ENCODE measurements at regions not wholly inside any gene's neighbourhood (a gene's known extent, or its start where the extent isn't known, plus 50 kb on each side); places are given as distances from the start of the nearest gene placed in this dataset.

DNA sequence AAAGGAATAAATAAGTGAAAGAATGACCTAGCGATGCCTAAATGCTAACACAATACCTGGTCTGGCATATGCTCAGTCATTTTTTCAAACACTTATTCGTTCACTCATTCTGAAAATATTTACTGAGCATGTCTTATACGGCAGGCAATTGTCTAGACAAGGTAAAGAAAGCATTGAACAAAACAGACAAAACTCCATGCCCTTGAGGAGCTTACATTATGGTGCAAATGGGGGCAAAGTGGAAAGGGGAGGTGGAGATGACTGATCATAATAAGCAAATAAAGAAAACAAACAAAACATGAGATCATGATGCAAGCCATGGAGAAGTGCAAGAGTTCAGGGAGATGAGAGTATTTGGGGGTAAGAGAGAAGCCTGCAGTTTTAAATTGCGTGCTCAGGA is 334.6 kb upstream of the PPARGC1A start:
- DNase-seq (ENCODE audit: low spot score in 2 of 2), result no peak
- Histone ChIP-seq H3K27ac (no peak overlapping the region), H3K4me1 (no peaks in the 10 kb centered on the region), H3K9me3 (no peaks in the 10 kb centered on the region), H3K36me3 (no peaks in the 10 kb centered on the region), H3K4me3 (no peak overlapping the region), H3K27me3 (no peaks in the 10 kb centered on the region)
- TF ChIP-seq POLR2A (IDR thresholded peaks at IDR 0.05), result no peak
- intact Hi-C loops (cut with DNase I; ENCODE audit: low total_unique reads), result loop anchor here (1.0 kb wide), 1 partner anchor 19 kb away; no protein-coding TSS in a partner anchor

DNA sequence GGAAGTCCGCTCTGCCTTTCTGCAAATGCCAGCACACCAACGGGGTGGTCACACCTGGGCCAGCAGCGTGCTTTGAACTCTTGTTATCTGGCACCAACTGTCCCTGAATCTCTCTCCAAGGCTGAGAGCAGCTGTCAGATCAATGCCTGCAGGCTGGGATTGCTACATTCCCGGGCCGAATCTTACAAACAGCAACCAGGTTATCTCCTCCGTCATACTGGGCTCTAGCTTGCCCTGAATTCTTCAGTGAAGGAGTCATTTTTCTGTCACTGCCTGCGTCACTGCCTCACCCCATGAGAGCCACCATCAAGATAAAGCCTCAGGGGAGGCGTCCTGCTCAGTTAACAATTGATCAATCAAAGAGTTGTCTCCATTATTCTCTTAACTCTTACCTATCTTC is 329.4 kb upstream of the PPARGC1A start:
- Histone ChIP-seq H3K4me1 (no peaks in the 10 kb centered on the region), H3K36me3 (no peaks in the 10 kb centered on the region), H3K4me3 (no peak overlapping the region), H3K9me3 (no peaks in the 10 kb centered on the region), H3K27ac (no peak overlapping the region), H3K27me3 (no peaks in the 10 kb centered on the region)
- intact Hi-C loops (cut with DNase I; ENCODE audit: low total_unique reads), result no loop called here
- TF ChIP-seq POLR2AphosphoS5 (IDR thresholded peaks at IDR 0.05), result no peak
- TF ChIP-seq POLR2A (IDR thresholded peaks at IDR 0.05), result no peak
- no peak for TF ChIP-seq CTCF (IDR thresholded peaks at IDR 0.05)
- DNase-seq (ENCODE audit: low spot score in 2 of 2), result no peak

DNA sequence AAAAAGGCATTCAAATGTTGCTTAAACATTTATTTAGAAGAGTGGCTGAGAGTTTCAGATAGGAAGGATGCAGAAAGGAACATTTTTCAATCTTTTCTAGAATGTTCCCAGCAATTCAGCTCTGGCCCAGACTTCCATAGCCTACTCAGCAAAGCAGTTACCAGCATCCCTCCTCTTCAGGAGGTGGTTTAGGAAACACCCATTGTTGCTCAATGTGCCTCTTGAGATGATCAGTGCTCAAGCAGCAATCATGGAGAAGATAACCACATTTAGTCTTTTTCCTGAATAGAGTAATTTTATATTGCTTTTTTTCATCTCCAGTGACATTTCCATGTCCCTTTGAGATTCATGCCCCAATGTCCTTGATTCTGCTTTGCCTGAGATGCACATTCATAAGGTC is 328.7 kb upstream of the PPARGC1A start:
- intact Hi-C loops (cut with DNase I; ENCODE audit: low total_unique reads), result no loop called here
- Histone ChIP-seq H3K36me3 (no peaks in the 10 kb centered on the region), H3K4me1 (no peaks in the 10 kb centered on the region), H3K27me3 (no peaks in the 10 kb centered on the region), H3K9me3 (no peaks in the 10 kb centered on the region), H3K4me3 (no peak overlapping the region), H3K27ac (no peak overlapping the region)
- no peak for DNase-seq (ENCODE audit: low spot score in 2 of 2)
- TF ChIP-seq POLR2AphosphoS5 (IDR thresholded peaks at IDR 0.05) (no peak), CTCF (IDR thresholded peaks at IDR 0.05) (no peak), POLR2A (IDR thresholded peaks at IDR 0.05) (no peak)

GRCh38 chr4:24214796-24215195 is 324.9 kb upstream of the PPARGC1A start:
- no peaks in the 10 kb centered on the region for H3K36me3 ChIP-seq
- DNase-seq (ENCODE audit: low spot score in 2 of 2), result no peak
- H3K4me3 ChIP-seq, result no peak overlapping the region
- no peaks in the 10 kb centered on the region for H3K27me3 ChIP-seq
- H3K4me1 ChIP-seq, result no peaks in the 10 kb centered on the region
- no peak for TF ChIP-seq POLR2AphosphoS5 (IDR thresholded peaks at IDR 0.05)
- TF ChIP-seq CTCF (IDR thresholded peaks at IDR 0.05), result no peak
- TF ChIP-seq POLR2A (IDR thresholded peaks at IDR 0.05), result no peak
- H3K9me3 ChIP-seq, result no peaks in the 10 kb centered on the region
- H3K27ac ChIP-seq, result no peak overlapping the region
- intact Hi-C loops (cut with DNase I; ENCODE audit: low total_unique reads), result loop anchor here (2.0 kb wide), 1 partner anchor 68 kb away; no protein-coding TSS in a partner anchor

DNA sequence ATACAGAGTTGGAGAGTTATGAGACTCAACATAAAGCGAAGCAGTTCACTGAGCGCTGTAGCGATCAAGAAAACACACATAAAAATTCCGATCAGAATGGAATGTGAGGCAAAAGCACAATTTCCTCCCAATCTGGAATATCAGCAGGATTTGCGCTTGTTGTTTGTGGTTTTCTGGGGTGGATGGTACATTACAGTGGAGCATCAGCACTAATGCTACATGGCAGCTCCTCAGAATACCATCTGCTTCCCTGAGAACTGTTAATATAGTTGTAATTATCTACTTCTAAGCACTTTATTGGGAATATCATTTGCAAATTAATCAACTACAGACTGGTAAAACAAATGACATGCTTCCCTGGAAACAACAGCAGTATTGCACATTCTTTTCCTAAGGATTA is 324.1 kb upstream of the PPARGC1A start:
- no peak for DNase-seq (ENCODE audit: low spot score in 2 of 2)
- H3K4me3 ChIP-seq, result no peak overlapping the region
- intact Hi-C loops (cut with DNase I; ENCODE audit: low total_unique reads), result loop anchor here (2.0 kb wide), 1 partner anchor 69 kb away; no protein-coding TSS in a partner anchor
- no peaks in the 10 kb centered on the region for H3K9me3 ChIP-seq
- H3K27me3 ChIP-seq, result no peaks in the 10 kb centered on the region
- no peak overlapping the region for H3K27ac ChIP-seq
- TF ChIP-seq CTCF (IDR thresholded peaks at IDR 0.05) (no peak), POLR2A (IDR thresholded peaks at IDR 0.05) (no peak), POLR2AphosphoS5 (IDR thresholded peaks at IDR 0.05) (no peak)
- no peaks in the 10 kb centered on the region for H3K36me3 ChIP-seq
- no peaks in the 10 kb centered on the region for H3K4me1 ChIP-seq

DNA sequence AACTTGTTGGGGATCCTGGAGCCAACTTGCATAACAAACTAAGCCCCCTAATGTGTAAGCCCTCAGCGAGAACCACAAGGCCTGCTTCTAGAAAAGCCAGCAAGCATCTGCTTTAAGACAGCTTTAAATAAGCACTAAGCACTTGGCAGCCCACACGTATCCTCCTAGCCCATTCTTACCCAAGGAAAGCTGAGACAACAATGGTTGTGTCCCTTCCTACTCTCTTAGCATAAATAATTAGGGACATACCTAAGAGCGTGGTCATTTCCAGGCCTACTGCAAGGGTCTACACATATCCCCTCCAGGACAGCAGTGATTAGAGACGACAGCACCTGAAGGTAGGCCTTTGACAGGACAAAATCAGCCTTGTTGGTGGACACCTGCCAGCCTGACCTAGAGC is 322.8 kb upstream of the PPARGC1A start:
- no peaks in the 10 kb centered on the region for H3K27me3 ChIP-seq
- H3K36me3 ChIP-seq, result no peaks in the 10 kb centered on the region
- no peak overlapping the region for H3K27ac ChIP-seq
- no peak for TF ChIP-seq CTCF (IDR thresholded peaks at IDR 0.05)
- TF ChIP-seq POLR2AphosphoS5 (IDR thresholded peaks at IDR 0.05), result no peak
- TF ChIP-seq POLR2A (IDR thresholded peaks at IDR 0.05), result no peak
- H3K4me1 ChIP-seq, result no peaks in the 10 kb centered on the region
- no peak for DNase-seq (ENCODE audit: low spot score in 2 of 2)
- intact Hi-C loops (cut with DNase I; ENCODE audit: low total_unique reads), result no loop called here
- no peaks in the 10 kb centered on the region for H3K9me3 ChIP-seq
- H3K4me3 ChIP-seq, result no peak overlapping the region
